Spleen (tissue), 11 donors: ENCODE measurements at regions not wholly inside any gene's neighbourhood (a gene's known extent, or its start where the extent isn't known, plus 50 kb on each side); places are given as distances from the start of the nearest gene placed in this dataset.

Experiments used
- DNase-seq: peaks from one replicate; pipeline ENCODE4 v3.0.0-alpha.2; 2020
- H3K27ac ChIP-seq, 8 donors: fragments of 200-600 bp; sonication (generic) in 7 of 8; 1 replicate in 4 of 8; 2 replicates in 4 of 8; pipeline versions ENCODE4 v1.5.0 to v1.8.0; 2016 to 2021; ENCODE audit warnings: inconsistent platforms in 4 of 8, mild to moderate bottlenecking in 4 of 8, moderate library complexity in 1 of 8
- H3K27me3 ChIP-seq, 7 donors: fragments of 200-600 bp; sonication (generic) in 6 of 7; replicated peaks in 1 of 7; 1 replicate in 4 of 7; 2 replicates in 3 of 7; pipeline versions ENCODE4 v1.5.0 to v1.8.0; 2016 to 2021; ENCODE audit warnings: inconsistent platforms in 3 of 7, mild to moderate bottlenecking in 1 of 7
- H3K36me3 ChIP-seq, 6 donors: fragments of 200-600 bp; sonication (generic) in 5 of 6; 1 replicate in 4 of 6; 2 replicates in 2 of 6; pipeline versions ENCODE4 v1.5.0 to v1.8.0; 2016 to 2021; ENCODE audit warnings: inconsistent platforms in 2 of 6
- H3K4me1 ChIP-seq, 6 donors: fragments of 200-600 bp; sonication (generic) in 5 of 6; 1 replicate in 3 of 6; 2 replicates in 3 of 6; pipeline versions ENCODE4 v1.5.0 to v1.8.0; 2016 to 2021; ENCODE audit warnings: inconsistent platforms in 3 of 6
- H3K4me3 ChIP-seq, 8 donors: fragments of 200-600 bp; sonication (generic) in 7 of 8; 1 replicate in 4 of 8; 2 replicates in 4 of 8; pipeline versions ENCODE4 v1.5.0 to v1.8.0; 2016 to 2021; ENCODE audit warnings: inconsistent platforms in 4 of 8, mild to moderate bottlenecking in 4 of 8, moderate library complexity in 2 of 8
- H3K9me3 ChIP-seq, 8 donors: fragments of 200-600 bp; sonication (generic) in 7 of 8; 1 replicate in 4 of 8; 2 replicates in 4 of 8; pipeline versions ENCODE4 v1.5.0 to v1.8.0; 2016 to 2021; ENCODE audit warnings: inconsistent platforms in 4 of 8
- POLR2A ChIP-seq, 3 donors: fragments of 450-650 bp; IDR thresholded peaks; one replicate each; pipeline ENCODE4 v1.5.1; 2017; ENCODE audit warnings: antibody characterized with exemption in 3 of 3, mild to moderate bottlenecking in 1 of 3
- POLR2AphosphoS5 ChIP-seq, 3 donors: sonication (generic); formaldehyde crosslinking; IDR thresholded peaks; one replicate each; pipeline ENCODE4 v1.5.1; 2017; ENCODE audit warnings: antibody characterized with exemption in 3 of 3
- WGBS, 5 donors: extraction: QIAGEN DNeasy Blood & Tissue Kit in 3 of 5; methylation state at CpG; one replicate each; pipeline versions ENCODE4 v1.1.5 to v1.1.7; 2013 to 2018; 5-methylcytosine and 5-hydroxymethylcytosine counted together
- intact Hi-C: fragments of 100-400 bp; cut with DNase I; formaldehyde crosslinking; loops from one replicate; pipeline ENCODE4 v1.15.0; 2023; ENCODE audit warnings: low total_unique reads
- TF ChIP-seq, protein P1 (sequence below), 11 experiments: fragments of 200-600 bp in 7 of 11; fragments of 450-650 bp in 4 of 11; sonication (generic) in 4 of 11; IDR thresholded peaks in 8 of 11; conservative IDR thresholded peaks in 3 of 11; 1 replicate in 7 of 11; 2 replicates in 4 of 11; pipeline versions ENCODE4 v1.4.0 to v1.8.0; 2016 to 2021; ENCODE audit warnings: antibody characterized with exemption in 11 of 11, inconsistent platforms in 4 of 11, mild to moderate bottlenecking in 1 of 11
- donor health status: healthy with polysubstance abuse.
- donor health status: DM: no; HTN: no; CAD: no; lungs with moderate emphysema.
- donor health status: DM: no; HTN: no; CAD: no.
- donor health status: Bipolar disorder and iron deficiency.
- donor health status: healthy.
- donor health status: DM: no; HTN: no; CAD: no.
- donor health status: DM: yes; HTN: yes; CAD: no.

DNA sequence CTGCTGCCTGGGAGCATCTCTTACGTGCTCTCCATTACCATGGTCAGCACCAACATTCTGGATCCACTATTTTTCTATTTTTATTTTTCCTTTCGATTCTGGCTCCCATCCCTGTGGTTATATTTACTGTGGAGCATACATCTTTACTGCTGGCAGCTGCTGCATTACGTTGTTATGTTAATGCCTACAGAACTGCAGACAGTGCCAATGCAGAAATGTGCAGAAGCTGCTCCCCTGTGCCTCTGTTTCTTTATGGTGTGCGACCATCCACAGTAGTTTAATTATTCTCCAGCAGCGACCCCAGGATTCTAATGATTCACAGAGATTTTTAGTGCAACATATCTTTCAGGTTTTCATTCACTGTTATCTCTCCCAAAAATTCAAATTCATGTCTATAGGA is 911.7 kb upstream of the SLITRK6 start:
- Histone ChIP-seq H3K4me1 (no peaks in the 10 kb centered on the region), H3K9me3 (peaks cover 0 to 17% (median 0%) of the 10 kb centered on the region in 8 donors), H3K36me3 (no peaks in the 10 kb centered on the region), H3K27ac (no peak overlapping the region), H3K27me3 (no peaks in the 10 kb centered on the region), H3K4me3 (no peak overlapping the region)
- intact Hi-C loops = no loop called here
- no peak for DNase-seq
- 68 to 81% (median 72%) methylated on average over 5 of the region's 5 CpGs for WGBS, 5 donors
- no peak for TF ChIP-seq POLR2AphosphoS5 (IDR thresholded peaks at IDR 0.05)
- TF ChIP-seq POLR2A (IDR thresholded peaks at IDR 0.05) = no peak
- TF ChIP-seq, protein P1, sequence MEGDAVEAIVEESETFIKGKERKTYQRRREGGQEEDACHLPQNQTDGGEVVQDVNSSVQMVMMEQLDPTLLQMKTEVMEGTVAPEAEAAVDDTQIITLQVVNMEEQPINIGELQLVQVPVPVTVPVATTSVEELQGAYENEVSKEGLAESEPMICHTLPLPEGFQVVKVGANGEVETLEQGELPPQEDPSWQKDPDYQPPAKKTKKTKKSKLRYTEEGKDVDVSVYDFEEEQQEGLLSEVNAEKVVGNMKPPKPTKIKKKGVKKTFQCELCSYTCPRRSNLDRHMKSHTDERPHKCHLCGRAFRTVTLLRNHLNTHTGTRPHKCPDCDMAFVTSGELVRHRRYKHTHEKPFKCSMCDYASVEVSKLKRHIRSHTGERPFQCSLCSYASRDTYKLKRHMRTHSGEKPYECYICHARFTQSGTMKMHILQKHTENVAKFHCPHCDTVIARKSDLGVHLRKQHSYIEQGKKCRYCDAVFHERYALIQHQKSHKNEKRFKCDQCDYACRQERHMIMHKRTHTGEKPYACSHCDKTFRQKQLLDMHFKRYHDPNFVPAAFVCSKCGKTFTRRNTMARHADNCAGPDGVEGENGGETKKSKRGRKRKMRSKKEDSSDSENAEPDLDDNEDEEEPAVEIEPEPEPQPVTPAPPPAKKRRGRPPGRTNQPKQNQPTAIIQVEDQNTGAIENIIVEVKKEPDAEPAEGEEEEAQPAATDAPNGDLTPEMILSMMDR (IDR thresholded peaks at IDR 0.05 in 8 of 11, conservative IDR thresholded peaks at IDR 0.05 in 3 of 11) = no peak

DNA sequence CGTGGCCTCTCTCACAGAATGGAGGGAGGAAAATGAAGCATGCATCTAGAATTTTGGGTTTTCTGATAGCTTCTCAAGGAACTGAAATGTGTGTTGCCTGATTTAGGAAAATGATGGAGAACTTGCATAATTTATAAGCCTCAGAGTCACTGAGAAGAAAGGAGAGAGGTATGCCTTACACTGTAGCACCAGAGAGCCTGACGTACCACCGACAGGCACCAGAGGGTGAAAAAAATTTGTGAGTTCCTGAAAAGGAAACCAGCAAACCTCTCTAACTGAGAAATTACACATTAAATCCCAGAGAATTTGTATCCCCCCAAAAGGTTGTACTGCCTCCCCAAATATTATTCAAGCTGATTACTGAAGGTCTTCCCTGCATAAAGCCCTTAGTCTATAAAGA is 915.3 kb upstream of the SLITRK6 start:
- no peak for DNase-seq
- 77 to 87% (median 82%) methylated on average over 3 of the region's 3 CpGs for WGBS, 5 donors

DNA sequence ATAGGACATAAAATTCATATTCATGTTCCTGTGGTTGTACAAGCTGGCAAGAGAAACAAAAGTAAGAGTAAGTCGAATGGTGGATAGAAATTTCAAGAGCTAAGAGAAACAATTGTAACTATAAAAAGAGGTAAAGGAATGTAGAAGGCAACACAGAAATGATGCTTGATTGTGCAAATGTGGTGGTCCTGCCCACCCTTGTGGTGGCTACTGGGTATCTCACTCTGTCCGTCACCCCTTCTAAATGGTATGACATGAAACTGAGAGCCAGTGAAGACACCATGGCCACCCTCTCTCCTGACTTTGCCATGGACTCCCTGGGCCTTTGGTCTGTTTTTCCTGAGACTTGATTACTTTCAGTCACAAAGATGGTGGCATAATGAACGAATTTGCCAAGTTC is 925.9 kb upstream of the SLITRK6 start:
- TF ChIP-seq, protein P1 (IDR thresholded peaks at IDR 0.05 in 8 of 11, conservative IDR thresholded peaks at IDR 0.05 in 3 of 11) = no peak
- TF ChIP-seq POLR2AphosphoS5 (IDR thresholded peaks at IDR 0.05) (no peak), POLR2A (IDR thresholded peaks at IDR 0.05) (no peak)
- H3K9me3 ChIP-seq = peaks cover 0 to 9% (median 2%) of the 10 kb centered on the region in 8 donors
- no peaks in the 10 kb centered on the region for H3K27me3 ChIP-seq
- WGBS, 5 donors = 56 to 66% (median 62%) methylated on average over 3 of the region's 3 CpGs
- intact Hi-C loops = no loop called here
- no peak overlapping the region for H3K27ac ChIP-seq
- DNase-seq = no peak
- H3K36me3 ChIP-seq = no peaks in the 10 kb centered on the region
- H3K4me3 ChIP-seq = no peak overlapping the region
- no peaks in the 10 kb centered on the region for H3K4me1 ChIP-seq

More for the DNA sequence above, 915.3 kb upstream of the SLITRK6 start:
- Histone ChIP-seq H3K27me3 (no peaks in the 10 kb centered on the region), H3K9me3 (peaks cover 0 to 8% (median 0%) of the 10 kb centered on the region in 8 donors), H3K27ac (no peak overlapping the region), H3K4me1 (no peaks in the 10 kb centered on the region), H3K36me3 (no peaks in the 10 kb centered on the region), H3K4me3 (no peak overlapping the region)
- TF ChIP-seq, protein P1 (IDR thresholded peaks at IDR 0.05 in 8 of 11, conservative IDR thresholded peaks at IDR 0.05 in 3 of 11) = no peak
- TF ChIP-seq POLR2AphosphoS5 (IDR thresholded peaks at IDR 0.05) (no peak), POLR2A (IDR thresholded peaks at IDR 0.05) (no peak)
- intact Hi-C loops = no loop called here

DNA sequence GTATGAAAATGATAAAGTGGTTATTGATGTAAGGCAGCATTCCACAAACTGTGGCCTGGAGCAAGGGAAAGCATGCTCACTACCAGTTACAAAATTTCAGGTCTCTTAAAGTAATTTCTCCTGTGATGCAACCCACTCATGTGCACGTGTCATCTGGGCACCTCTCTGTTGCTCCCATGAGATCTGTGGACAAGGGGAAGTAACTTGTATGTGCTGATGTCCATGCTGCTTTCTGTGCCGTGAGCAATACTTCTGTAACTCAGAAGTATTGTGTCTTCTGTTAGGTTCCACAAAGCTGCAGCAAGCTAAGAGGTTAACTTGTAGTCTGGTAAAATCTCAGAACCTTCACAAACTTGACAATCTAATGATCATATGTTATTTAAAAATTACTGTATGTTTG is 930.0 kb upstream of the SLITRK6 start:
- H3K4me1 ChIP-seq = no peaks in the 10 kb centered on the region
- no peaks in the 10 kb centered on the region for H3K27me3 ChIP-seq
- intact Hi-C loops = no loop called here
- H3K4me3 ChIP-seq = no peak overlapping the region
- DNase-seq = no peak
- peaks cover 0 to 31% (median 20%) of the 10 kb centered on the region in 8 donors for H3K9me3 ChIP-seq
- no peaks in the 10 kb centered on the region for H3K36me3 ChIP-seq
- no peak overlapping the region for H3K27ac ChIP-seq
- WGBS, 5 donors = 40 to 60% (median 49%) methylated on average over 2 of the region's 2 CpGs
- TF ChIP-seq POLR2A (IDR thresholded peaks at IDR 0.05) (no peak), POLR2AphosphoS5 (IDR thresholded peaks at IDR 0.05) (no peak)

DNA sequence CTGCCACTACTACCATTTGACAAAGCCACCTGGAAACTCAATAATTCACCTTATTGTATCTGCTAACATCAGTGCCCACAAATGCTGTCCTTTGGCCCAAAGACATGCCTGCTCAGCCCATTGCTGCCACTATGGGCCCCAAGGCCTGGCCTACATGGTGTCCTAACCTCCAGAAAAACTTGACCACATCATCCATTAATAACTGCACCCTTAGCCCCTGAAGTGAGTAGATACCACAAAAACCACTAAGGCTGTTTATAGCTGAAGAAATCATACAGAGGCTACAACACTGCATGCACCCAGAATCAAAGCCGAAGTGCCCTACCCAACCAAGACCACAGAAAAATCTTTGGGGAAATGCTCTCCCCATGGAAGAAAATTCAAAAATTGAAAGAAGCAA is 932.8 kb upstream of the SLITRK6 start:
- intact Hi-C loops = no loop called here
- H3K36me3 ChIP-seq = no peaks in the 10 kb centered on the region

More for the DNA sequence above, 932.8 kb upstream of the SLITRK6 start:
- Histone ChIP-seq H3K27me3 (no peaks in the 10 kb centered on the region), H3K9me3 (peaks cover 0 to 47% (median 25%) of the 10 kb centered on the region in 8 donors), H3K27ac (no peak overlapping the region), H3K4me3 (no peak overlapping the region), H3K4me1 (no peaks in the 10 kb centered on the region)
- DNase-seq = no peak
- 86 to 97% (median 90%) methylated on average over 1 of the region's 1 CpG for WGBS, 5 donors
- TF ChIP-seq POLR2AphosphoS5 (IDR thresholded peaks at IDR 0.05) (no peak), POLR2A (IDR thresholded peaks at IDR 0.05) (no peak)
- TF ChIP-seq, protein P1 (IDR thresholded peaks at IDR 0.05 in 8 of 11, conservative IDR thresholded peaks at IDR 0.05 in 3 of 11) = no peak
